ENCODE measurements at regions not wholly inside any gene's neighbourhood (a gene's known extent, or its start where the extent isn't known, plus 50 kb on each side); places are given as distances from the start of the nearest gene placed in this dataset.

DNA sequence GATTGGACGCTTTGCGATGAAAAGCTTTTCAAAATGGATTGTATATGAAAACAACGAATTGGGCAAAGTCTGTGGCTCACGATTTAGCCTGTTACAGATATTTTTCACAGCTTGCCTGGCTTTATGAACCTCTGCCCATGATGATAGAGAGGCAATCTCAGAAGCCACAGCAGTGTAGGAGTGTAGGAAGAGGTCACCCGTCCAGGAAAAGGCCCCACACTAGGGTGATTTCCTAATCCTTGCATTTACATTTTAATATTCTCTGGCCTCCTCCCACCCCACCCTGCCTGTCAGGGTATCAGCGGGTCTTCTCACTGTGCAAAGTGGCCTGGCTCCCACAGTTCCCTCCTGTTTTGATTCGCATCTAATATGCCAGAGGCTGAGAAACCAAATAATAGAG, 81.8 kb upstream of the FOXN3 start:
- Histone ChIP-seq H3K9me3 (ENCODE audit: low read depth, low read length, poor library complexity, severe bottlenecking) (no peaks in the 10 kb centered on the region), H3K4me3 (ENCODE audit: low read depth, low read length, poor library complexity, severe bottlenecking) (no peak overlapping the region), H3K36me3 (ENCODE audit: insufficient read depth, low read length, poor library complexity, severe bottlenecking) (no peaks in the 10 kb centered on the region), H3K4me1 (ENCODE audit: insufficient read depth, low read length, poor library complexity, severe bottlenecking) (no peaks in the 10 kb centered on the region), H3K27me3 (replicated peaks; ENCODE audit: insufficient read depth, low read depth, low read length, poor library complexity) (no peaks in the 10 kb centered on the region), H3K27ac (ENCODE audit: low read depth, low read length, poor library complexity, severe bottlenecking) (no peak overlapping the region)
- no TSS peak for BruUV-seq (replicated peaks)
- TF ChIP-seq, protein P1, sequence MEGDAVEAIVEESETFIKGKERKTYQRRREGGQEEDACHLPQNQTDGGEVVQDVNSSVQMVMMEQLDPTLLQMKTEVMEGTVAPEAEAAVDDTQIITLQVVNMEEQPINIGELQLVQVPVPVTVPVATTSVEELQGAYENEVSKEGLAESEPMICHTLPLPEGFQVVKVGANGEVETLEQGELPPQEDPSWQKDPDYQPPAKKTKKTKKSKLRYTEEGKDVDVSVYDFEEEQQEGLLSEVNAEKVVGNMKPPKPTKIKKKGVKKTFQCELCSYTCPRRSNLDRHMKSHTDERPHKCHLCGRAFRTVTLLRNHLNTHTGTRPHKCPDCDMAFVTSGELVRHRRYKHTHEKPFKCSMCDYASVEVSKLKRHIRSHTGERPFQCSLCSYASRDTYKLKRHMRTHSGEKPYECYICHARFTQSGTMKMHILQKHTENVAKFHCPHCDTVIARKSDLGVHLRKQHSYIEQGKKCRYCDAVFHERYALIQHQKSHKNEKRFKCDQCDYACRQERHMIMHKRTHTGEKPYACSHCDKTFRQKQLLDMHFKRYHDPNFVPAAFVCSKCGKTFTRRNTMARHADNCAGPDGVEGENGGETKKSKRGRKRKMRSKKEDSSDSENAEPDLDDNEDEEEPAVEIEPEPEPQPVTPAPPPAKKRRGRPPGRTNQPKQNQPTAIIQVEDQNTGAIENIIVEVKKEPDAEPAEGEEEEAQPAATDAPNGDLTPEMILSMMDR (conservative IDR thresholded peaks at IDR 0.05; ENCODE audit: low read depth, low read length), result no peak
- TF ChIP-seq EZH2 (IDR thresholded peaks at IDR 0.05; ENCODE audit: borderline replicate concordance, low read depth, low read length, poor library complexity, severe bottlenecking), result no peak
- POLR2A ChIA-PET (ENCODE audit: low non-redundant PET), result no interaction called here
- intact Hi-C loops (cut with micrococcal nuclease; ENCODE audit: unreplicated experiment), result no loop called here
- no peak for DNase-seq (ENCODE audit: low spot score)
- CTCF ChIA-PET, result no interaction called here

DNA sequence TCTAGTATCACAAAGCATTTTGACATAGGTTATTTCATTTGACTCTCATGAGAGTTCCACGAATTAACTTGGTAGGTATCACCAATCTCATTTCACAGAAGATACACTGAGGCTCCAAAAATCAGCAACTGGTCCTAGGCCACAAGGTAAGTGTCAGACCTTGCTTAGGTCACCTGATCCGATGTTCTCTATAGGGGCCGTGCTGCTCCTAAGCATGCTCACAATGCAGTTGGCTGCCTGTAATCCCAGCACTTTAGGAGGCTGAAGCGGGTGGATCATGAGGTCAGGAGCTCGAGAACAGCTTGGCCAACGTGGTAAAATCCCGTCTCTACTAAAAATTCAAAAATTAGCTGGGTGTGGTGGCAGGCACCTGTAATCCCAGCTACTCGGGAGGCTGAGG, 78.7 kb upstream of the FOXN3 start:
- intact Hi-C loops (cut with micrococcal nuclease; ENCODE audit: unreplicated experiment), result no loop called here
- H3K4me1 ChIP-seq (ENCODE audit: insufficient read depth, low read length, poor library complexity, severe bottlenecking), result no peaks in the 10 kb centered on the region
- no peak for TF ChIP-seq EZH2 (IDR thresholded peaks at IDR 0.05; ENCODE audit: borderline replicate concordance, low read depth, low read length, poor library complexity, severe bottlenecking)
- TF ChIP-seq, protein P1 (conservative IDR thresholded peaks at IDR 0.05; ENCODE audit: low read depth, low read length), result no peak
- H3K27ac ChIP-seq (ENCODE audit: low read depth, low read length, poor library complexity, severe bottlenecking), result no peak overlapping the region
- no peaks in the 10 kb centered on the region for H3K9me3 ChIP-seq (ENCODE audit: low read depth, low read length, poor library complexity, severe bottlenecking)
- no peak overlapping the region for H3K4me3 ChIP-seq (ENCODE audit: low read depth, low read length, poor library complexity, severe bottlenecking)
- ChIA-PET POLR2A (ENCODE audit: low non-redundant PET) (no interaction called here), CTCF (no interaction called here)
- no peak for DNase-seq (ENCODE audit: low spot score)
- BruUV-seq (replicated peaks), result no TSS peak
- no peaks in the 10 kb centered on the region for H3K27me3 ChIP-seq (replicated peaks; ENCODE audit: insufficient read depth, low read depth, low read length, poor library complexity)
- no peaks in the 10 kb centered on the region for H3K36me3 ChIP-seq (ENCODE audit: insufficient read depth, low read length, poor library complexity, severe bottlenecking)

DNA sequence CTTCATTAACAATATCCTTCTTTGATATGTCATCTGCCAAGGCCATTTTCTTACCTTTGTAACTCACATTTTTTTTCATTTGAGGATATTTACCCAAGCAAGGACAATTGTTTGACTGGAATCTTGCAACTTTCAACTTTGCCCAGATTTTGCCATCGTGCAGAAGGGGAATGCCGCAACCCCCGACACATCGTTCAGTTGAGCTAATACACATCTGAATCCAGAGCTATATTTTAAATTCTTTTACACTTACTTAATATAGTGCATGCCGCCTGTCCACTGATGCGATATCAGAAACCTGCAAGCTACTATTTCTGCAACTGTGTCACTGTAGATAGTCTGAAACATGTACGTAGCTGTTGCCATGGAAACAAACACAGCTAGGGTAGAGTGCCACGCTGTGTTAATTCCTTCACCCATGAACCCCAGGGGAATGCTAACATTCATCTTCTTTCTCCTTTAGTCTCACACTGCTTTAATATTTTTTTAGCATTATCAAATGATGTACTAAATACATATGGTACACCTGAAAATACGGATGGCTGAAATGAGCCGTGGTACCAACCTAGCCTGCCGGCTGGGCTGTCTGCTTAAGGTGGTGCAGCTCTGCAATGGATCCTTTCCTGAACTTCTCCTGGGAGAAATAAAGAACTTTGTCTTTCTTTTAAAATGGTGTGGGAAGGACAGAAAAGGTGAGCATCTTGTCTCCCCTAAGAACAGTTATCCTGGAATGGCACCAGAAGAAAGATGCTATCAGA, 77.0 kb upstream of the FOXN3 start:
- no peaks in the 10 kb centered on the region for H3K4me1 ChIP-seq (ENCODE audit: insufficient read depth, low read length, poor library complexity, severe bottlenecking)
- H3K27me3 ChIP-seq (replicated peaks; ENCODE audit: insufficient read depth, low read depth, low read length, poor library complexity), result no peaks in the 10 kb centered on the region
- no peak overlapping the region for H3K27ac ChIP-seq (ENCODE audit: low read depth, low read length, poor library complexity, severe bottlenecking)
- H3K4me3 ChIP-seq (ENCODE audit: low read depth, low read length, poor library complexity, severe bottlenecking), result no peak overlapping the region
- H3K36me3 ChIP-seq (ENCODE audit: insufficient read depth, low read length, poor library complexity, severe bottlenecking), result no peaks in the 10 kb centered on the region
- POLR2A ChIA-PET (ENCODE audit: low non-redundant PET), result no interaction called here
- H3K9me3 ChIP-seq (ENCODE audit: low read depth, low read length, poor library complexity, severe bottlenecking), result no peaks in the 10 kb centered on the region
- peak; percentile 33 for DNase-seq (ENCODE audit: low spot score)
- intact Hi-C loops (cut with micrococcal nuclease; ENCODE audit: unreplicated experiment), result no loop called here
- BruUV-seq (replicated peaks), result no TSS peak
- TF ChIP-seq EZH2 (IDR thresholded peaks at IDR 0.05; ENCODE audit: borderline replicate concordance, low read depth, low read length, poor library complexity, severe bottlenecking), result no peak
- TF ChIP-seq, protein P1 (conservative IDR thresholded peaks at IDR 0.05; ENCODE audit: low read depth, low read length), result no peak
- CTCF ChIA-PET, result interaction anchor here (0.6 kb wide), 1 partner anchor 406 kb away, joined by 4 read pairs; no protein-coding TSS in a partner anchor
